ENCODE measurements at regions not wholly inside any gene's neighbourhood (a gene's known extent, or its start where the extent isn't known, plus 50 kb on each side); places are given as distances from the start of the nearest gene placed in this dataset.

GRCh38 chr20:48420176-48420575, 407.6 kb downstream of the PREX1 start:
- intact Hi-C loops (cut with micrococcal nuclease; ENCODE audit: unreplicated experiment): loop anchor here (5.0 kb wide), 1 partner anchor 202 kb away; no protein-coding TSS in a partner anchor
- in situ Hi-C loops (cut with MboI): no loop called here

More at GRCh38 chr20:48420176-48420575, 407.6 kb downstream of the PREX1 start:
- Histone ChIP-seq H3K27me3 (replicated peaks in 1 of 2; ENCODE audit: control insufficient read depth in 2 of 2, insufficient read depth in 2 of 2, low read length in 1 of 2) (no peaks in the 10 kb centered on the region), H3K4me3 (no peak overlapping the region), H4K20me1 (ENCODE audit: control insufficient read depth, insufficient read depth) (no peaks in the 10 kb centered on the region), H2AFZ (ENCODE audit: control insufficient read depth, low read depth, low read length) (no peak overlapping the region), H3K4me1 (ENCODE audit: control insufficient read depth, insufficient read depth, low read length) (peaks cover 3% of the 10 kb centered on the region; the same call in 1 of the 2 replicates), H3K9me3 (replicated peaks; ENCODE audit: control insufficient read depth, insufficient read depth, low read length) (no peaks in the 10 kb centered on the region), H3K36me3 (ENCODE audit: control insufficient read depth in 2 of 2, insufficient read depth in 2 of 2, low read length in 1 of 2) (no peaks in the 10 kb centered on the region), H3K4me2 (ENCODE audit: control insufficient read depth, insufficient read depth) (no peak overlapping the region), H3K9ac (ENCODE audit: control insufficient read depth, insufficient read depth, low read length) (no peak overlapping the region), H3K79me2 (ENCODE audit: control insufficient read depth, insufficient read depth, low read length) (no peaks in the 10 kb centered on the region), H3K27ac (ENCODE audit: control insufficient read depth, insufficient read depth) (no peak overlapping the region)
- ChIA-PET CTCF (interaction anchor here (2.2 kb wide), 1 partner anchor 200 kb away, joined by 17 read pairs; no protein-coding TSS in a partner anchor), SMC1A (ENCODE audit: uncharacterized antibody, unreplicated experiment) (no interaction called here), RAD21 (ENCODE audit: unreplicated experiment) (interaction anchor here (3.6 kb wide), 1 partner anchor 200 kb away, joined by 28 read pairs; no protein-coding TSS in a partner anchor), POLR2A (no interaction called here)
- 69% methylated on average over 4 of the region's 4 CpGs for whole genome bisulfite sequencing (ENCODE audit: insufficient coverage, insufficient replicate concordance, low lambda C conversion rate, missing lambda C conversion rate)
- TF ChIP-seq SMAD5 (IDR thresholded peaks at IDR 0.05; ENCODE audit: low read depth) (no peak), PAX5 (IDR thresholded peaks at IDR 0.05; ENCODE audit: borderline replicate concordance, low read depth, low read length) (no peak), PML (IDR thresholded peaks at IDR 0.05; ENCODE audit: low read length) (no peak), STAT1 (conservative IDR thresholded peaks at IDR 0.05) (no peak), MEF2B (IDR thresholded peaks at IDR 0.05; ENCODE audit: partially characterized antibody, poor library complexity, severe bottlenecking) (no peak), YY1 (IDR thresholded peaks at IDR 0.05; ENCODE audit: low read depth, low read length) (no peak), TBL1XR1 (IDR thresholded peaks at IDR 0.05; ENCODE audit: low read depth, low read length) (no peak), YBX1 (IDR thresholded peaks at IDR 0.05) (no peak), SIN3A (IDR thresholded peaks at IDR 0.05; ENCODE audit: low read depth, low read length) (no peak), GATAD2B (conservative IDR thresholded peaks at IDR 0.05; ENCODE audit: low read depth) (no peak), EGR1 (IDR thresholded peaks at IDR 0.05; ENCODE audit: borderline replicate concordance in 1 of 2, low read depth in 2 of 2, low read length in 2 of 2) (no peak), E4F1 (IDR thresholded peaks at IDR 0.05; ENCODE audit: borderline replicate concordance, partially characterized antibody) (no peak), RAD51 (IDR thresholded peaks at IDR 0.05) (no peak), SUZ12 (IDR thresholded peaks at IDR 0.05; ENCODE audit: unreplicated experiment) (no peak), SP1 (IDR thresholded peaks at IDR 0.05; ENCODE audit: low read depth, low read length) (no peak), TCF3 (IDR thresholded peaks at IDR 0.05; ENCODE audit: borderline replicate concordance, insufficient read depth, low read depth, low read length) (no peak), JUND (IDR thresholded peaks at IDR 0.05; ENCODE audit: low read depth, low read length) (no peak), BACH1 (IDR thresholded peaks at IDR 0.05; ENCODE audit: borderline replicate concordance) (no peak), ZNF274 (IDR thresholded peaks at IDR 0.05; ENCODE audit: insufficient read depth, insufficient read length) (no peak)
- no peak for DNase-seq (ENCODE audit: low read depth, low spot score)
- no peak for ATAC-seq
- no TSS peak for BruUV-seq (replicated peaks)
- no peak for FAIRE-seq
